T1000 (cell line): ENCODE measurements at regions not wholly inside any gene's neighbourhood (a gene's known extent, or its start where the extent isn't known, plus 50 kb on each side); places are given as distances from the start of the nearest gene placed in this dataset.
"Not testable (repeated sequence)": the region's sequence is repeated elsewhere in the genome, so short reads cannot be mapped to it uniquely, and the experiment has no call there.

Source experiments
- DNase-seq: peaks from one replicate; lab custom pipeline; 2025; ENCODE audit warnings: mixed read lengths; lab: John Stamatoyannopoulos, UW

GRCh38 chr6:126807876-126808275 is 310.6 kb upstream of the RSPO3 start:
- DNase-seq: no peak

- no peak for DNase-seq
Observed at GRCh38 chr6:126811321-126811720, 307.1 kb upstream of the RSPO3 start.

- DNase-seq: no peak
Observed at GRCh38 chr6:126812010-126812409, 306.5 kb upstream of the RSPO3 start.

DNA sequence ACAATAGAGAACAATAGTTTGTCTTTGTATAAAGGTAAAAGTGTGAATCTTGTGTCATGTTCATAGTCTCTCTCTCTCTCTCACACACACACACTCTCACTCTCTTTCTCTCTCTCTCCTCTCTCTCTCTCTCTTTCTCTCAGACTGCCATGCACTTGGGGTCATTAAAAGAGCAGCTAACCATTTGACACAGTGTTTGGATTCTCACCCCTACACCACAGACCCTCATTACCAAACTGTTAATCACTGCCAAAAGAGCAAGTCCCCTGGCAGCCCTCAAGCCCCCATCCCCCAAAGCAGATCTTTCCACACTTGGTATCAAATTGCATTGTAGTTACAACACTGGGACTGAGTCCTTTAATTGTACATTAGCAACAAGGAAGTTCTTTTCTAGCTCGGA is 305.8 kb upstream of the RSPO3 start:
- no peak for DNase-seq

- DNase-seq: no peak
Observed at GRCh38 chr6:126820634-126821033, 297.8 kb upstream of the RSPO3 start.

DNA sequence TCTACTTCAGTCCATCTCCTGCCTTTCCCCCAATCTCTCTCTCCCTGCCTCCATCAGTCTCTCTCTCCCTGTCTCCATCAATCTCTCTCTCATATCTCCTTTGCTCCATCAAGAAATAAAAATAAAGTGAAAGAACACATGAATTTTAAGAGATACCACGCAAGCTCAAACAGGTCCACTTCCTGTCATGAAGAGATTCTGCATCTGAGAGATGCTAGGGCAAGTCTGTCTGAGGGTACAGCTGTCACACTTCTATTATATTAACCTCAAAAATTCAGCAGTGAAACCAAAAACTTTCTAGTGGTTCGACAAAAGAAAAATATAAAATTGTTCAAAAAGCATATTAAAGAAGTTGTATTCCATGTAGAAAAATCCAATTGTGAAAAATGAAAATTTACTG is 296.8 kb upstream of the RSPO3 start:
- DNase-seq: no peak

GRCh38 chr6:126824226-126824625 is 294.2 kb upstream of the RSPO3 start:
- DNase-seq: no peak

DNA sequence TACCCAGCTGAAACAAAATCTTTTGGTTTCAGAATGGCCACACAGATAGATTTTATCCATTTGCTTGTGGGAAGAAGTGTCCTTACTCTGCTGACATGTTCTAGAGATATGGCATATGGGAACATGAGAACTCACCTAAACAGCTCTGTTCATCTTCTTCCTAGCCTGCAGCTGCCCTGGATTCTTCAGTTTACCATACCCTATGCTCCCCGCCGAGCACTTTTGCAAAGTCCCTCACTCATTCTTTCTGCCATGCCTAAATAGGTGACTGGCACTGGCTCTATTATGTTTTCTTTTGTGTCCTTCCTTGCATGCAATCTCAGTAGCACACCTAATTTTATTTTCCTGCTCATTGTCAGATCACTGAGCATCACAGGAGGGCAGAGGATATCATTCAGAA is 293.7 kb upstream of the RSPO3 start:
- DNase-seq: no peak

DNA sequence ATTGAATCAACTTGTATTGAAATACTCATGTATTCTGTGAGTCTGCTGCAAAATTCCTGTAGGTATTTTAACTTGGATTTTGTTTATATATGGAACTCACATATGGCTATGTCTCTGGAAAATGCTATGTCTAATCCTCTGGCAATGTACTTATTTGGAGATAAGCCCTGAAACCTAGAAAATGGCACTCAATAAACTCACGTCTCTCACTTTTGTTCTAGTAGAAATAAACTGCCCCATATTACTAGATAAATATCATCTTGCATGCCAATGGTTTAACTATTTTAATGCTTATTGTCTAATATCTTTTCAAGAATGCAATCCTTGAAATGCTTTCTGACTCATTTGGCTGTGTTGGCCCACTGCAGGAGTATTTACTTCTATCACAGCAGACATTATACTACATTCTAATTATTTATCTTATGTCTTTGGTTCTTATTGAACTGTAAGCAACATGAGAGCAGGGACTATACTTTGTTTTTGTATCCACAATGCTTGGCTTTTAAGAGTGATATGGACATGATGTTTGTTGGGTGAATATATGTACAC is 292.2 kb upstream of the RSPO3 start:
- no peak for DNase-seq

DNA sequence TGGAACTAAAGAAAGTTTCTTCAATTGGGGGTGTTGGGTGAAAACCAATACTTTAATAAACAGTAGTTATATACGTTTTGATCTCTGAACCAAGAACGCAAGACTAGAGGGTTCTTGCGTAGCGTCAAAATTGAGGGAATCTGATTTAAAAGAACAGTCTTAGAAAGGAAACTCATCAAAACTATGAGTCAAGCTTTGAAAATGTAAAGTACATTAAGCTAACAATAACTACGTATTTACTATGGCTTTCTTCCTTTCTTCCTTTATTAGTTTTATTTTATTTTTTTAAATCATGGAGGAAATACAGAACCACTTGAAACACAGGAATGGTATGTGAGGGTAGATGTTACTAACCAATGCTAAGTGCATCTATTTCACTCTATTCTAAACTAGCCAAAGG is 287.0 kb upstream of the RSPO3 start:
- no peak for DNase-seq

DNA sequence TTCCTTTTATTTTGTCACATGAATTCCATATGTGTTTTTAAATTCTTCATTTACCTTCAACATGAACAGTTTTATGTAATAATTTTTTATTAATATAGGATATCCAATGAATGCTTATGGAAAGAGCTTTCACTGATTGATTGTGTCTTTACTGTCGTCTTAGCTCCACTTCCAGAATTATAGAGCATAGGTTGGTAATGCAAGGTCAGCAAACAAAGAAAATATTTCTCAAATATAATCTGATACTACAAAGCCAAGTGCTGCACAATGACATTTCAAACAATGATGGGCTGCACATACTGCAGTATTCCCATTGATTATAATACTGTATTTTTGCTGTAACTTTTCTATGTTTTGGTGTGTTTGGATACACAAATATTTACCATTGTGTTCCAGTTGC is 275.7 kb upstream of the RSPO3 start:
- DNase-seq: no peak

- DNase-seq: no peak
Observed at GRCh38 chr6:126848119-126848518, 270.4 kb upstream of the RSPO3 start.

DNA sequence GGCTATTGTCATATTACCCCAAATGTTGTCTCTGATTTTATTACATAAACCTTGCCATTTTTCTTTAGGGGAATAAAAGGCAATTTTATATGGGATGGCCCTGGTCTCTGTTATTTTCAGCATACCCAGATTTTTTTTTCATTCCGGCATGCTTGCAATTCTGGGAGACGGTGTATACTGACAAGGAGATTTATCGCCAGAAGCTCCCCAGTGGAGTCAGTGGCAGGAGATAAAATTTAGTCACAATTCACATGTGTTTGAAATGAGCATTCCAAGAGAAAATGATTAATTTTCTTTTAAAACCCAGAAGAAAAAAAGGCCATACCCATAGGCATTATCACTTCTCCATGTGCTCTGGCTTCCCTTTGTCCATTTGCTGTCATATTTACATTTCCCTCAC is 250.8 kb upstream of the RSPO3 start:
- DNase-seq: no peak

- DNase-seq: no peak
Observed at GRCh38 chr6:126873351-126873750, 245.1 kb upstream of the RSPO3 start.

- no peak for DNase-seq
Observed at GRCh38 chr6:126873791-126874190, 244.7 kb upstream of the RSPO3 start.

GRCh38 chr6:126876446-126876845 is 242.0 kb upstream of the RSPO3 start:
- no peak for DNase-seq

- DNase-seq: no peak
Observed at GRCh38 chr6:126880964-126881363, 237.5 kb upstream of the RSPO3 start.

DNA sequence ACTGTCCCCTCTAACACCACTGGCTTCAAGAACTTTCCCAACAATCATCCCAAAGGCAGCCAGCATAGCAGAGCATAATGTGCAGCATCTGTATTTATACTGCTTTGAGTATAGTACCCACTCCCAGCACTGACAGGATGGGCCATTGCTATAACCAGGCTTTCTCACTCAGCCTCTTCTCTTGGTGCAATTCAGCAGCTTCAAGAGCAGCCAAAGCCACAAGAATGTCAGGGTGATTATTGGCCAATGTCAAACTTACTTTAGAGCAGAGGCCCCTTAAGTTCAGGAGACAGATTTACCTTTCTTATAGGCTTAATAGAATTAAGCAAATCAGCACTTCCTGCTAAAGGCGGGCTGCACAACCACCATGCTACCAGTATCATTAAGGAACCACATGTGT is 232.4 kb upstream of the RSPO3 start:
- DNase-seq: no peak

- no peak for DNase-seq
Observed at GRCh38 chr6:126888727-126889725, 229.4 kb upstream of the RSPO3 start.

DNA sequence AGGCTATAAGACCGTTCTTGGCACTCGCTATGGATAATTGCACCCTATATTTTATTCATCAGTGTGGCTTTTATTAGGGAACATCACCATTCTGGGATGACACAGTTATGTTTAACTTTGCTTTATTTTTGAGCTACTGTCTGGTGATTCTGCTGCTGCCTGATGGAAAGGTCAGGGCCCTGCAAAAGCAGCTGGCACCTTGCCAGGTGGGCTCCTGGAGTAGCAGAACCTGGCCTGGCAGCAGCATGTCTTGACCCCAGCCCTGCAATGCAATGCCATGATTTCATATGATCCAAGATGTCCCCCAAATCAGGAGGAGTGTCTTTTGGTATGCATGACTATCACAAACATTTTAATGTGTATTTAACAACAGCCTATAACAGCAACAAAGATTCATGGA is 228.4 kb upstream of the RSPO3 start:
- no peak for DNase-seq

DNA sequence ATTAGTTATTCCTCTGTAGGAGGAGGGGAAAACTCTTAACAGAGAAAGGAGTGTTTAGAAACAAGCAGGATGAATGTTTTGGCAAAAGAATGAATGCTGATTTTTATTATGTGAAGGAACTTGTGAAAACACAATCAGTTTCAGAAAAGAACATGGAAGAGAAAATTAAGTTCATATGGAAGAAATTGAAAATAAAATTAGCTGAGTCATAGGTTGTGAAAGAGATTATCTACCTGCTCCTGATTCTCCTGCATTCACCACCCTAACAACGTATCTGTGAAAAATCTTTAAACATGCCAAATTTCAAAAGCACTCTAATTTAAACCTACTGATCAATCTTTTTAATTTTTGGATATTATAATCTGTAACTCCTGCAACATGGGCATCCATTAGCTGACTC is 227.3 kb upstream of the RSPO3 start:
- no peak for DNase-seq

GRCh38 chr6:126892869-126893268 is 225.6 kb upstream of the RSPO3 start:
- not testable (repeated sequence) for DNase-seq

DNA sequence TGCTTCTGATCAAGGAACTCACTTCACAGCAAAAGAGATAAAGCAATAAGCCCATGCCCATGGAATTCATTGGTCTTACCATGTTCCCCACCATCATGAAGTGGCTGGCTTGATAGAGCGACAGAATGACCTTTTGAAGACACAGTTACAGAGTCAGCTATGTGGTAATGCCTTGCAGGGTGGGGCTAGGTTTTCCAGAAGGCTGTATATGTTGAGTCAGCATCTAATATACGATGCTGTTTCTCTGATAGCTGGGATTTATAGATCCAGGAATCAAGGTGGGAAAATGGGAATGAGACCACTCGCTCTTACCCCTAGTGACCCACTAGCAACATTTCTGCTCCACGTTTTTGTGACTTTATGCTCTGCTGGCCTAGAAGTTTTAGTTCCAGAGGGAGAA is 220.7 kb upstream of the RSPO3 start:
- DNase-seq: no peak

- no peak for DNase-seq
Observed at GRCh38 chr6:126904176-126904575, 214.3 kb upstream of the RSPO3 start.
